ENCODE measurements at regions not wholly inside any gene's neighbourhood (a gene's known extent, or its start where the extent isn't known, plus 50 kb on each side); places are given as distances from the start of the nearest gene placed in this dataset.

DNA sequence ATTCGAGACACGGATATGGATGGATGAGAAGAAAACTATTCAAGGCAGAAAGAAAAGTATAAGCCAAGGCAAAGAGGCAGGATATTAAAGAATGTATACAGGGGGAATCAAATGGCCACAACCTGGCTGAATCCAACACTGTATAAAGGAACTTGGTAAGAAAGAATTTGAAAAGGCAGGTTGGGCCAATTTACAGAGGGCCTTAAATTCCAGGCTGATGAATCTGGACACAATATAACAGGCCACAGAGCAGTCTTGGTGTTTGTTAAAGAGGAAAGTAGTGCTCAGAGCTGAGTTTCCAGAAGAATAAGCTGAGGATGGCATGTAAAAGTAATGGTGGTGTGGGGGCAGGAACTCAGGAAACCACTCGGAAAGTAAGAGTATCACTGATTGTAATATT, 72.3 kb upstream of the POU2AF2 start:
- TF ChIP-seq, protein P1, sequence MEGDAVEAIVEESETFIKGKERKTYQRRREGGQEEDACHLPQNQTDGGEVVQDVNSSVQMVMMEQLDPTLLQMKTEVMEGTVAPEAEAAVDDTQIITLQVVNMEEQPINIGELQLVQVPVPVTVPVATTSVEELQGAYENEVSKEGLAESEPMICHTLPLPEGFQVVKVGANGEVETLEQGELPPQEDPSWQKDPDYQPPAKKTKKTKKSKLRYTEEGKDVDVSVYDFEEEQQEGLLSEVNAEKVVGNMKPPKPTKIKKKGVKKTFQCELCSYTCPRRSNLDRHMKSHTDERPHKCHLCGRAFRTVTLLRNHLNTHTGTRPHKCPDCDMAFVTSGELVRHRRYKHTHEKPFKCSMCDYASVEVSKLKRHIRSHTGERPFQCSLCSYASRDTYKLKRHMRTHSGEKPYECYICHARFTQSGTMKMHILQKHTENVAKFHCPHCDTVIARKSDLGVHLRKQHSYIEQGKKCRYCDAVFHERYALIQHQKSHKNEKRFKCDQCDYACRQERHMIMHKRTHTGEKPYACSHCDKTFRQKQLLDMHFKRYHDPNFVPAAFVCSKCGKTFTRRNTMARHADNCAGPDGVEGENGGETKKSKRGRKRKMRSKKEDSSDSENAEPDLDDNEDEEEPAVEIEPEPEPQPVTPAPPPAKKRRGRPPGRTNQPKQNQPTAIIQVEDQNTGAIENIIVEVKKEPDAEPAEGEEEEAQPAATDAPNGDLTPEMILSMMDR (IDR thresholded peaks at IDR 0.05), result no peak
- TF ChIP-seq ZNF263 (CRISPR knock-in tag; IDR thresholded peaks at IDR 0.05; ENCODE audit: low read depth), result no peak
- TF ChIP-seq NR1H2 (CRISPR knock-in tag; IDR thresholded peaks at IDR 0.05), result no peak
